HUDEP-2 (cell line): ENCODE measurements at regions not wholly inside any gene's neighbourhood (a gene's known extent, or its start where the extent isn't known, plus 50 kb on each side); places are given as distances from the start of the nearest gene placed in this dataset.
"Not testable (repeated sequence)": the region's sequence is repeated elsewhere in the genome, so short reads cannot be mapped to it uniquely, and the experiment has no call there.

Experiments
- DNase-seq, 76 experiments: peaks; one replicate each; lab custom pipeline; 2025; ENCODE audit not compliant: unreplicated experiment in 76 of 76; lab: John Stamatoyannopoulos, UW

GRCh38 chr7:35908331-35909216 is 107.7 kb downstream of the SEPTIN7 start:
- no peak for DNase-seq

- DNase-seq: no peak
Measured at GRCh38 chr7:35909870-35910357, 109.1 kb downstream of the SEPTIN7 start.

- not testable (repeated sequence) for DNase-seq
Measured at GRCh38 chr7:35910621-35911020, 109.8 kb downstream of the SEPTIN7 start.

GRCh38 chr7:35913350-35913749 is 112.5 kb downstream of the SEPTIN7 start:
- not testable (repeated sequence) for DNase-seq

GRCh38 chr7:35914214-35914613 is 113.4 kb downstream of the SEPTIN7 start:
- DNase-seq: not testable (repeated sequence)

- not testable (repeated sequence) for DNase-seq
Measured at GRCh38 chr7:35915247-35915955, 114.5 kb downstream of the SEPTIN7 start.

GRCh38 chr7:35918217-35918616 is 117.4 kb downstream of the SEPTIN7 start:
- not testable (repeated sequence) for DNase-seq

- DNase-seq: not testable (repeated sequence)
Measured at GRCh38 chr7:35919607-35920006, 118.8 kb downstream of the SEPTIN7 start.

GRCh38 chr7:35921338-35921737 is 120.5 kb downstream of the SEPTIN7 start:
- not testable (repeated sequence) for DNase-seq

- DNase-seq: not testable (repeated sequence)
Measured at GRCh38 chr7:35924668-35925067, 123.8 kb downstream of the SEPTIN7 start.

GRCh38 chr7:35926966-35927365 is 126.1 kb downstream of the SEPTIN7 start:
- DNase-seq: not testable (repeated sequence)

- DNase-seq: not testable (repeated sequence)
Measured at GRCh38 chr7:35931134-35931533, 130.3 kb downstream of the SEPTIN7 start.

GRCh38 chr7:35931551-35931950 is 130.7 kb downstream of the SEPTIN7 start:
- not testable (repeated sequence) for DNase-seq

- not testable (repeated sequence) for DNase-seq
Measured at GRCh38 chr7:35940695-35941094, 139.8 kb downstream of the SEPTIN7 start.

- not testable (repeated sequence) for DNase-seq
Measured at GRCh38 chr7:35945621-35946020, 144.8 kb downstream of the SEPTIN7 start.

GRCh38 chr7:35955735-35956134 is 154.9 kb downstream of the SEPTIN7 start:
- DNase-seq: not testable (repeated sequence)

- DNase-seq: not testable (repeated sequence)
Measured at GRCh38 chr7:35956988-35957387, 156.1 kb downstream of the SEPTIN7 start.

GRCh38 chr7:35961260-35961659 is 160.4 kb downstream of the SEPTIN7 start:
- not testable (repeated sequence) for DNase-seq

GRCh38 chr7:35962607-35963006 is 161.8 kb downstream of the SEPTIN7 start:
- DNase-seq: not testable (repeated sequence)

- no peak for DNase-seq
Measured at GRCh38 chr7:35967366-35968139, 166.7 kb downstream of the SEPTIN7 start.
